K562 (cell line): ENCODE measurements at regions not wholly inside any gene's neighbourhood (a gene's known extent, or its start where the extent isn't known, plus 50 kb on each side); places are given as distances from the start of the nearest gene placed in this dataset.

Experiments used
- ATAC-seq: fragments of 200-7000 bp; cut with Tn5 transposase; 3 replicates; pipeline ENCODE4 v1.9.1; 2020; ENCODE audit warnings: moderate library complexity
- BruUV-seq: library from RNA; stranded (reverse); fragments of 400-500 nt; replicated peaks from 2 replicates; lab custom pipeline; 2021; lab: Mats Ljungman, UMichigan
- CTCF ChIA-PET: fragments of 300-600 bp; formaldehyde crosslinking; extraction: SDS; loops from one replicate; lab custom pipeline; 2021; ENCODE audit warnings: low intra/inter-chr PET ratio; lab: Yijun Ruan, JAX
- POLR2A ChIA-PET: fragments of 300-600, 350-650 bp; sonication (Branson Sonifier 250); formaldehyde crosslinking; extraction: SDS; loops from one replicate; lab custom pipeline; 2021; ENCODE audit warnings: antibody characterized with exemption, inconsistent platforms; lab: Yijun Ruan, JAX
- DNase-seq, 4 experiments: peaks; one replicate each; pipeline versions ENCODE4 v3.0.0 to v3.0.0-alpha.2; 2011 to 2018; ENCODE audit warnings: low spot score in 3 of 4, mixed read lengths in 3 of 4; ENCODE audit errors: extremely low read depth in 1 of 4
- FAIRE-seq: peaks from 2 replicates; lab custom pipeline; 2011; peaks lifted over from hg19 to GRCh38; lab: Jason Lieb, UNC
- H2AFZ ChIP-seq: 2 replicates; pipeline ENCODE4 v1.6.0; 2011; ENCODE audit warnings: low read depth, low read length, control low read depth, inconsistent platforms
- H3K27ac ChIP-seq: fragments of 200-600 bp; 3 replicates; pipeline ENCODE4 v1.8.0; 2011; ENCODE audit warnings: low read depth, mild to moderate bottlenecking, control low read depth, inconsistent platforms, low read length, moderate library complexity, mixed read lengths; ENCODE audit errors: extremely low read depth
- H3K27me3 ChIP-seq, 2 experiments: fragments of 300-600 bp in 1 of 2; 2 replicates in 1 of 2; 3 replicates in 1 of 2; pipeline versions ENCODE4 v1.6.0 to v1.8.0; 2011; ENCODE audit warnings: inconsistent platforms in 2 of 2, low read length in 2 of 2, mild to moderate bottlenecking in 1 of 2, mixed read lengths in 1 of 2, moderate library complexity in 1 of 2; ENCODE audit not compliant: control insufficient read depth in 2 of 2, insufficient read depth in 2 of 2
- H3K36me3 ChIP-seq: fragments of 300-600 bp; 3 replicates; pipeline ENCODE4 v1.8.0; 2011; ENCODE audit warnings: mild to moderate bottlenecking, low read length, inconsistent platforms; ENCODE audit not compliant: control insufficient read depth, insufficient read depth
- H3K4me1 ChIP-seq, 2 experiments: fragments of 200-600 bp in 1 of 2; replicated peaks in 1 of 2; 2 replicates in 1 of 2; 3 replicates in 1 of 2; pipeline versions ENCODE4 v1.5.1 to v1.8.0; 2011; ENCODE audit warnings: inconsistent platforms in 2 of 2, low read length in 2 of 2, mild to moderate bottlenecking in 1 of 2, mixed read lengths in 1 of 2, moderate library complexity in 1 of 2; ENCODE audit not compliant: control insufficient read depth in 2 of 2, insufficient read depth in 2 of 2
- H3K4me2 ChIP-seq: 2 replicates; pipeline ENCODE4 v1.6.1; 2011; ENCODE audit warnings: low read length, control low read depth, inconsistent platforms, mixed read lengths; ENCODE audit not compliant: insufficient read depth
- H3K4me3 ChIP-seq: fragments of 200-600 bp; sonication (generic), shearing (Covaris generic); 2 replicates; pipeline ENCODE4 v1.5.1; 2016; ENCODE audit warnings: control low read depth, inconsistent platforms
- H3K79me2 ChIP-seq: fragments of 200-600 bp; 3 replicates; pipeline ENCODE4 v1.8.0; 2011; ENCODE audit warnings: low read length, inconsistent platforms; ENCODE audit not compliant: control insufficient read depth, insufficient read depth
- H3K9ac ChIP-seq, 2 experiments: 2 replicates each; pipeline versions ENCODE4 v1.6.0 to v1.6.1; 2011; ENCODE audit warnings: low read depth in 2 of 2, low read length in 2 of 2, control low read depth in 1 of 2, inconsistent platforms in 1 of 2, mild to moderate bottlenecking in 1 of 2, mixed read lengths in 1 of 2; ENCODE audit not compliant: insufficient read depth in 1 of 2
- H3K9me1 ChIP-seq: one replicate; pipeline ENCODE4 v1.6.0; 2011; ENCODE audit warnings: inconsistent platforms, mild to moderate bottlenecking, low read length, moderate library complexity; ENCODE audit not compliant: control insufficient read depth, insufficient read depth
- H3K9me3 ChIP-seq: replicated peaks from 2 replicates; pipeline ENCODE4 v1.5.1; 2011; ENCODE audit warnings: low read depth, low read length, inconsistent platforms; ENCODE audit not compliant: control insufficient read depth, insufficient read depth
- H4K20me1 ChIP-seq: replicated peaks from 2 replicates; pipeline ENCODE4 v1.6.1; 2011; ENCODE audit warnings: low read length, inconsistent platforms, mixed read lengths; ENCODE audit not compliant: control insufficient read depth, insufficient read depth
- BMI1 ChIP-seq: fragments of 150-350 bp; IDR thresholded peaks from 2 replicates; pipeline ENCODE4 v1.6.1; 2014; ENCODE audit warnings: low read length
- KLF1 ChIP-seq: fragments of 450-650 bp; IDR thresholded peaks from 2 replicates; pipeline ENCODE4 v1.6.1; 2016; ENCODE audit warnings: missing genetic modification characterization, missing compliant biosample characterization
- POLR2G ChIP-seq: fragments of 200-400 bp; formaldehyde crosslinking; IDR thresholded peaks from 2 replicates; pipeline ENCODE4 v1.6.1; 2017; ENCODE audit warnings: low read depth, mild to moderate bottlenecking, antibody characterized with exemption, low read length, moderate library complexity
- YBX1 ChIP-seq: fragments of 450-650 bp; IDR thresholded peaks from 2 replicates; pipeline ENCODE4 v1.7.1; 2016; ENCODE audit warnings: mild to moderate bottlenecking
- WGBS: fragments of 100-300 bp; shearing (Covaris generic); methylation state at CpG from one replicate; pipeline ENCODE4 v1.1.6; 2016; ENCODE audit warnings: low coverage, mixed read lengths; ENCODE audit not compliant: insufficient coverage; ENCODE audit errors: missing lambda C conversion rate; 5-methylcytosine and 5-hydroxymethylcytosine counted together
- in situ Hi-C: fragments of 300-500 bp; cut with MboI; formaldehyde crosslinking; loops from 4 replicates; pipeline ENCODE4 v1.15.0; 2018; ENCODE audit warnings: inconsistent platforms, mixed read lengths
- intact Hi-C: fragments of 100-400 bp; cut with micrococcal nuclease; formaldehyde crosslinking; loops from 2 replicates; pipeline ENCODE4 v1.14.2; 2022
- TF ChIP-seq, protein P1 (sequence below): fragments of 450-650 bp; IDR thresholded peaks from 2 replicates; pipeline ENCODE4 v1.6.1; 2016
- TF ChIP-seq, protein P2 (sequence below): fragments of 250-450 bp; sonication (Bioruptor Pico); IDR thresholded peaks from 2 replicates; pipeline ENCODE4 v1.4.0; 2020
- TF ChIP-seq, protein P3 (sequence below): fragments of 450-650 bp; formaldehyde crosslinking; IDR thresholded peaks from 2 replicates; pipeline ENCODE4 v1.4.0; 2022; ENCODE audit warnings: mild to moderate bottlenecking, moderate library complexity

DNA sequence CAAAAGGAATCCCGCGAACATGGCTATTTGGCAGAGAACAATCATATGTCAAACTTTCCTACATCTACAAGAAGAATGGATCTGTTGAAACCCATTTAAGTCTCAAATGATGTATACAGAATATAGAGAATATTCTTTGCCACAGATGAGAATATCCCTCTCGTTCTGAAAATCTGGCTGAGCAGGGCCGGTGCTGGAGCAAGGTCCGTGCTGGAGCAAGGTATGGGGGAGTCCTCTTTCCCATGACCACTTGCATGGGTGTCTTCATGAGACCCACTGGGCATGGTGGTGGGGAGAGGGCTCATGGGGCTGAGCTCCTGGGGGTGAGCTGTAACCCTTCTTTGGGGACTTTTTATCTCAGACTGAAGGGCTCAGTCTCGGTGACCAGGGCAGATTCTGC is 440.9 kb downstream of the SOX9 start:
- no peaks in the 10 kb centered on the region for H3K9me3 ChIP-seq
- no peaks in the 10 kb centered on the region for H3K36me3 ChIP-seq
- ChIA-PET CTCF (interaction anchor here (0.6 kb wide), 2 partner anchors 158 to 1390 kb away, joined by 3 to 5 read pairs; no protein-coding TSS in a partner anchor), POLR2A (interaction anchor here (1.5 kb wide), 1 partner anchor 79 kb away, joined by 4 read pairs; no protein-coding TSS in a partner anchor)
- DNase-seq (no peak), FAIRE-seq (no peak), ATAC-seq (no peak)
- WGBS = 1% methylated on average over 6 of the region's 6 CpGs
- no peaks in the 10 kb centered on the region for H3K79me2 ChIP-seq
- H3K27me3 ChIP-seq = peaks cover 0 to 22% of the 10 kb centered on the region in 2 experiments; a peak in 2 of 5 replicates
- H3K9ac ChIP-seq = no peak overlapping the region
- no peak overlapping the region for H3K27ac ChIP-seq
- H3K4me3 ChIP-seq = no peak overlapping the region
- in situ Hi-C loops (loop anchor here (10.0 kb wide), 1 partner anchor 623 kb away; no protein-coding TSS in a partner anchor), intact Hi-C loops (loop anchor here (2.0 to 10.0 kb wide), 3 partner anchors 163 to 803 kb away; no protein-coding TSS in a partner anchor)
- BruUV-seq = no TSS peak
- no peak overlapping the region for H2AFZ ChIP-seq
- peaks cover 4 to 5% of the 10 kb centered on the region in 2 experiments; a peak in 4 of 5 replicates for H3K4me1 ChIP-seq
- H3K4me2 ChIP-seq = no peak overlapping the region
- TF ChIP-seq BMI1 = no peak
- TF ChIP-seq, protein P1, sequence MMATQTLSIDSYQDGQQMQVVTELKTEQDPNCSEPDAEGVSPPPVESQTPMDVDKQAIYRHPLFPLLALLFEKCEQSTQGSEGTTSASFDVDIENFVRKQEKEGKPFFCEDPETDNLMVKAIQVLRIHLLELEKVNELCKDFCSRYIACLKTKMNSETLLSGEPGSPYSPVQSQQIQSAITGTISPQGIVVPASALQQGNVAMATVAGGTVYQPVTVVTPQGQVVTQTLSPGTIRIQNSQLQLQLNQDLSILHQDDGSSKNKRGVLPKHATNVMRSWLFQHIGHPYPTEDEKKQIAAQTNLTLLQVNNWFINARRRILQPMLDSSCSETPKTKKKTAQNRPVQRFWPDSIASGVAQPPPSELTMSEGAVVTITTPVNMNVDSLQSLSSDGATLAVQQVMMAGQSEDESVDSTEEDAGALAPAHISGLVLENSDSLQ = no peak
- TF ChIP-seq, protein P2, sequence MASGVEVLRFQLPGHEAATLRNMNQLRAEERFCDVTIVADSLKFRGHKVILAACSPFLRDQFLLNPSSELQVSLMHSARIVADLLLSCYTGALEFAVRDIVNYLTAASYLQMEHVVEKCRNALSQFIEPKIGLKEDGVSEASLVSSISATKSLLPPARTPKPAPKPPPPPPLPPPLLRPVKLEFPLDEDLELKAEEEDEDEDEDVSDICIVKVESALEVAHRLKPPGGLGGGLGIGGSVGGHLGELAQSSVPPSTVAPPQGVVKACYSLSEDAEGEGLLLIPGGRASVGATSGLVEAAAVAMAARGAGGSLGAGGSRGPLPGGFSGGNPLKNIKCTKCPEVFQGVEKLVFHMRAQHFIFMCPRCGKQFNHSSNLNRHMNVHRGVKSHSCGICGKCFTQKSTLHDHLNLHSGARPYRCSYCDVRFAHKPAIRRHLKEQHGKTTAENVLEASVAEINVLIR = no peak
- no peak for TF ChIP-seq YBX1
- TF ChIP-seq, protein P3, sequence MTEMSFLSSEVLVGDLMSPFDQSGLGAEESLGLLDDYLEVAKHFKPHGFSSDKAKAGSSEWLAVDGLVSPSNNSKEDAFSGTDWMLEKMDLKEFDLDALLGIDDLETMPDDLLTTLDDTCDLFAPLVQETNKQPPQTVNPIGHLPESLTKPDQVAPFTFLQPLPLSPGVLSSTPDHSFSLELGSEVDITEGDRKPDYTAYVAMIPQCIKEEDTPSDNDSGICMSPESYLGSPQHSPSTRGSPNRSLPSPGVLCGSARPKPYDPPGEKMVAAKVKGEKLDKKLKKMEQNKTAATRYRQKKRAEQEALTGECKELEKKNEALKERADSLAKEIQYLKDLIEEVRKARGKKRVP (CRISPR knock-in tag) = no peak
- no peak for TF ChIP-seq KLF1
- TF ChIP-seq POLR2G = no peak
- H4K20me1 ChIP-seq = peaks cover 6% of the 10 kb centered on the region; the same call in 1 of the 2 replicates
- H3K9me1 ChIP-seq = no peaks in the 10 kb centered on the region
